ENCODE measurements at regions not wholly inside any gene's neighbourhood (a gene's known extent, or its start where the extent isn't known, plus 50 kb on each side); places are given as distances from the start of the nearest gene placed in this dataset.
"Not testable (repeated sequence)": the region's sequence is repeated elsewhere in the genome, so short reads cannot be mapped to it uniquely, and the experiment has no call there.

DNA sequence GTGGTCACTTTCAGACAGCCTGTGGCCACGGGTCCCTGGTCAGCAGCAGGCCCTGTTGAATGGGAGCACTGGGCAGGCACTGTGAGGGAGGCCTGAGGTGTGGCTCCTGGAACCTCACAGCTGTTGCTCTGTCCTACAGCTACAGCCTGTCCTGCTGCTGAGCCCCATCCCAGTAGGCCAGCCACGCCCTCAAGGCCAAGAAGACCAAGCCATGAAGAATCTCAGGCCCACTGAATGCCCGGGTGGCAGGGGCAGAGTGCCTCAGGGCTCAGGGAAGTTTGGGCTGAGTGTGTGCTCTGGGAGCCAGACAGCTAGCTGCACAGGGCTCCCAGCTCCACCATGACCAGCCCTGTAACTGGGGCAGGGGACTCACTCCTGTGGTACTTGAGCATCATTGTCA, 363.5 kb upstream of the NUPR2 start:
- no peaks in the 10 kb centered on the region for H3K36me3 ChIP-seq
- no peak for DNase-seq
- no peaks in the 10 kb centered on the region for H3K27me3 ChIP-seq (ENCODE audit: insufficient read depth, low read depth, severe bottlenecking)
- H3K27ac ChIP-seq: no peak overlapping the region
- TF ChIP-seq, protein P1, sequence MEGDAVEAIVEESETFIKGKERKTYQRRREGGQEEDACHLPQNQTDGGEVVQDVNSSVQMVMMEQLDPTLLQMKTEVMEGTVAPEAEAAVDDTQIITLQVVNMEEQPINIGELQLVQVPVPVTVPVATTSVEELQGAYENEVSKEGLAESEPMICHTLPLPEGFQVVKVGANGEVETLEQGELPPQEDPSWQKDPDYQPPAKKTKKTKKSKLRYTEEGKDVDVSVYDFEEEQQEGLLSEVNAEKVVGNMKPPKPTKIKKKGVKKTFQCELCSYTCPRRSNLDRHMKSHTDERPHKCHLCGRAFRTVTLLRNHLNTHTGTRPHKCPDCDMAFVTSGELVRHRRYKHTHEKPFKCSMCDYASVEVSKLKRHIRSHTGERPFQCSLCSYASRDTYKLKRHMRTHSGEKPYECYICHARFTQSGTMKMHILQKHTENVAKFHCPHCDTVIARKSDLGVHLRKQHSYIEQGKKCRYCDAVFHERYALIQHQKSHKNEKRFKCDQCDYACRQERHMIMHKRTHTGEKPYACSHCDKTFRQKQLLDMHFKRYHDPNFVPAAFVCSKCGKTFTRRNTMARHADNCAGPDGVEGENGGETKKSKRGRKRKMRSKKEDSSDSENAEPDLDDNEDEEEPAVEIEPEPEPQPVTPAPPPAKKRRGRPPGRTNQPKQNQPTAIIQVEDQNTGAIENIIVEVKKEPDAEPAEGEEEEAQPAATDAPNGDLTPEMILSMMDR (IDR thresholded peaks at IDR 0.05; ENCODE audit: low read depth, low read length): no peak
- H3K4me3 ChIP-seq (ENCODE audit: low read depth, low read length): no peak overlapping the region
- peaks cover 12% of the 10 kb centered on the region for H3K9me3 ChIP-seq (ENCODE audit: severe bottlenecking)

DNA sequence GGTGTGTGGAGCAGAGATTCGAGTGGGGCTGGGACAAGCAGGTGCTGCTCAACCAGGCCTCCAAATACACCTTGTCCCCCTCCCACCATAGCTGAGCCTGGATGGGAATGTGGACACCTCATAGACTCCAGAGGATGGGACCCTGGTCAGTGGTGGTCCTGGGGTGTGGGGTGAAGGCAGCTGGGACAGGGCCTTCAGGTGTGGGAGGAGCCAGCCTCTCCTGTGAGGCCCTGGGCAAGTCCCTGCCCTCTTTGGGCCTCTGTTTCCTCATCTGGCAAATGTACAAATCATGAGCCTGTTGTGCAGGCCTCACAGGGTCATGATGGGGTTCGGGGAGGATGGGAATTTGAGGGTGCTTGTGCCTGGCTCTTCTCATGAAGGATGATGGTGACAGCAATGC, 362.9 kb upstream of the NUPR2 start:
- Histone ChIP-seq H3K27ac (no peak overlapping the region), H3K36me3 (no peaks in the 10 kb centered on the region), H3K27me3 (ENCODE audit: insufficient read depth, low read depth, severe bottlenecking) (no peaks in the 10 kb centered on the region), H3K4me3 (ENCODE audit: low read depth, low read length) (no peak overlapping the region), H3K9me3 (ENCODE audit: severe bottlenecking) (peaks cover 11% of the 10 kb centered on the region)
- TF ChIP-seq, protein P1 (IDR thresholded peaks at IDR 0.05; ENCODE audit: low read depth, low read length): no peak
- no peak for DNase-seq

DNA sequence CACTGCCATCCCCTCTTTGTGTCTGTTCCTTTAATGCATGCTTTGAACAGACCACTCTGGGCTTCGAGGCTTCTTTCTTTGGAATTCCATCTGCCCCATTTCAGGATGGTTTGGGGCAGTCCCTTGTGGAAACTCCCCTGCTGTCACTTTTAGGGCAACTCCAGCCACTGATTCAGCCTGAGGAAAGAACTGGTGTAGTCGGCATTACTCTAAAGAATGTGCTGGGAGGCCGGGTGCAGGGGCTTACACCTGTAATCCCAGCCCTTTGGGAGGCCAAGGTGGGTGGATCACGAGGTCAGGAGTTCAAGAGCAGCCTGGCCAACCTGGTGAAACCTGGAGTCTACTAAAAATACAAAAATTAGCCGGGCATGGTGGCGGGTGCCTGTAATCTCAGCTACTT, 358.1 kb upstream of the NUPR2 start:
- DNase-seq: no peak
- Histone ChIP-seq H3K27me3 (ENCODE audit: insufficient read depth, low read depth, severe bottlenecking) (no peaks in the 10 kb centered on the region), H3K4me3 (ENCODE audit: low read depth, low read length) (no peak overlapping the region), H3K9me3 (ENCODE audit: severe bottlenecking) (peaks cover 9% of the 10 kb centered on the region), H3K27ac (no peak overlapping the region), H3K36me3 (no peaks in the 10 kb centered on the region)
- TF ChIP-seq, protein P1 (IDR thresholded peaks at IDR 0.05; ENCODE audit: low read depth, low read length): no peak

DNA sequence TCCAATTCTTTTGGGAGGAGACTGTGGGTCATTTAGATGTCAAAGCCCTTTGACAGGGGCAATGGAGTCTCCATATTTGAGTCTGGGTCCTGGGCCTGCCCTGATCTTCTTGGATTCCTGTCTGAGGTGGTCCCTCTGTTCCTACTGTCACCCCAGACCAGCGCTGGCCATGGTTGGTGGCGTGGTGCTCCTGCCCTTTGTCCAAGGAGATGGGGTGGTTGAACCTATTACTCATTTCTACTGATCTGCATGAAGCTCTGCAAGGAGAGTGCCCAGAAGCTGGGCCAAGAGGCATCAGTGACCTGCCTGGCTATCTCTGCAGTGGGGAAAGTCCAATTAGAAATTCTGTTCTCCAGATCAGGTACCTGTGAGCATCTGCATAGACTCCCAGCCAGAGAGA, 355.6 kb upstream of the NUPR2 start:
- no peaks in the 10 kb centered on the region for H3K36me3 ChIP-seq
- H3K9me3 ChIP-seq (ENCODE audit: severe bottlenecking): peaks cover 24% of the 10 kb centered on the region
- TF ChIP-seq, protein P1 (IDR thresholded peaks at IDR 0.05; ENCODE audit: low read depth, low read length): no peak
- H3K27ac ChIP-seq: no peak overlapping the region
- H3K27me3 ChIP-seq (ENCODE audit: insufficient read depth, low read depth, severe bottlenecking): no peaks in the 10 kb centered on the region
- no peak overlapping the region for H3K4me3 ChIP-seq (ENCODE audit: low read depth, low read length)
- no peak for DNase-seq

DNA sequence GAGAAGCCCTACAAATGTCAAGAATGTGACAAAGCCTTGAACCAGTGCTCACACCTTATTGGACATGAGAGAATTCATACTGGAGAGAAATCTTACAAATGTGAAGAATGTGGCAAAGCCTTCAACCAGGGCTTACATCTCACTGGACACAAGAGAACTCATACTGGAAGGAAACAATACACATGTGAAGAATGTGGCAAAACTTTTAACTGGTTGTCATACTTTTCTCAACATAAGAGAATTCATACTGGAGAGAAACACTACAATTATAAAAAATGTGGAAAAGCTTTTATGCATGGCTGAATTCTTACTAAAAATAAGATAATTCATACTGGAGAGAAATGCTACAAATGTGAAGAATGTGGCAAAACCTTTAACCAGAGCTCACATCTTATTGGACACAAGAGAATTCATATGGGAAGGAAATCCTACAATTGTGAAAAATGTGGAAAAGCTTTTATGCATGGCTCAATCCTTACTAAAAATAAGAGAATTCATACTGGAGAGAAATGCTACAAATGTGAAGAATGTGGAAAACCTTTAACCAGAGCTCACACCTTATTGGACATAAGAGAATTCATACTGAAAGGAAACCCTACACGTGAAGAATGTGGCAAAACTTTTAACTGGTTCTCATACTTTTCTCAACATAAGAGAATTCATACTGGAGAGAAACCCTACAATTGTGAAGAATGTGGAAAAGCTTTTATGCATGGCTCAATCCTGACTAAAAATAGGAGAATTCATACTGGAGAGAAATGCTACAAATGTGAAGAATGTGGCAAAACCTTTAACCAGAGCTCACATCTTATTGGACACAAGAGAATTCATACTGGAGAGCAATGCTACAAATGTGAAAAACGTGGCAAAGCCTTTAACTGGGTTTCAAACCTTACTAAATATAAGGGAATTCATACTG, 350.6 kb upstream of the NUPR2 start:
- H3K27me3 ChIP-seq (ENCODE audit: insufficient read depth, low read depth, severe bottlenecking); H3K4me3 ChIP-seq (ENCODE audit: low read depth, low read length); DNase-seq; H3K36me3 ChIP-seq; H3K27ac ChIP-seq: not testable (repeated sequence)
- peaks cover 37% of the 10 kb centered on the region for H3K9me3 ChIP-seq (ENCODE audit: severe bottlenecking)

DNA sequence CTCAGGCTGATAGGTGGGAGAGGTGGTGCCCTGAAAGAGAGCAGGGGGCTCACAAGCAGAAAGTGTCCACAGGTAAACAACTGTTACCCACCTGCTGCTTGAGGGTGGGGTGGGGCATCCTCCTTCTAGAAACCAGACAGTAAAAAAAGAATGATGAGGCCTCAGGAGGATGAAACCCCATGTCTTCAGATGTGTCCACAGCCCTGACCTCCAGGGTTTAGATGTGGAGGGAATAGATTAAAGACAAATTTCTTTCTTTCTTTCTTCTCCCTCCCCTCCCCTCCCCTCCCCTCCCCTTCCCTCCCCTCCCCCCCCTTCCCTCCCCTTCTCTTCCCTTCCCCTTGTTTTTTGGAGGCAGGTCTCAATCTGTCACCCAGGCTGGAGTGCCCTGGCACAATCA, 333.5 kb upstream of the NUPR2 start:
- H3K4me3 ChIP-seq (ENCODE audit: low read depth, low read length): no peak overlapping the region
- H3K27me3 ChIP-seq (ENCODE audit: insufficient read depth, low read depth, severe bottlenecking): no peaks in the 10 kb centered on the region
- TF ChIP-seq, protein P1 (IDR thresholded peaks at IDR 0.05; ENCODE audit: low read depth, low read length): no peak
- H3K27ac ChIP-seq: no peak overlapping the region
- H3K36me3 ChIP-seq: no peaks in the 10 kb centered on the region
- DNase-seq: no peak
- H3K9me3 ChIP-seq (ENCODE audit: severe bottlenecking): peaks cover 11% of the 10 kb centered on the region
